ENCODE measurements at regions not wholly inside any gene's neighbourhood (a gene's known extent, or its start where the extent isn't known, plus 50 kb on each side); places are given as distances from the start of the nearest gene placed in this dataset.

- TF ChIP-seq CTCF (IDR thresholded peaks at IDR 0.05) (no peak), POLR2AphosphoS5 (IDR thresholded peaks at IDR 0.05) (peak in 1 of 2 donors; percentile 12)
Observed at GRCh38 chr9:85453850-85454249, 287.9 kb downstream of the AGTPBP1 start.
